ENCODE measurements at regions not wholly inside any gene's neighbourhood (a gene's known extent, or its start where the extent isn't known, plus 50 kb on each side); places are given as distances from the start of the nearest gene placed in this dataset.

DNA sequence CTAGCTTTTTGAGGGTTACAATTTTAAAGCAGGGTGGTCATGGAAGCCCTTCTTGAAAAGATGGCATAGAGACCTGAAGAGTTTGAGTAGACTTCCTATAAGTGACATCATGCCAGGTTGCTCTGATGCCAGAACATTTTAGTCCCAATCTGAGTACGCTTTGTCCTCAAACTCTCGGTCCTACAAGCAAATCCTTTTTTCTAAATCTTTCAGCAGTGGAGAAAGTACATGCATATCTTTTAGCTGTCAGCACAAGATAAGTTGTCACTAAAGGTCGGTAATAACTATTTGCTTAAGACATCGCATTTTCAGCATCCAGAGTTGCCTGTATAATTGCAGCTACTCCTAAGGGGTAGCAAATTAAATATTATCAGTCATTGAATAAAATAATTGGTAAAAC is 140.4 kb downstream of the ATP6V1G3 start:
- POLR2A ChIA-PET: no interaction called here
- TF ChIP-seq SP1 (IDR thresholded peaks at IDR 0.05) (no peak), TARDBP (IDR thresholded peaks at IDR 0.05) (no peak), CTBP1 (IDR thresholded peaks at IDR 0.05; ENCODE audit: borderline replicate concordance) (no peak), ELF4 (IDR thresholded peaks at IDR 0.05) (no peak), FOXK2 (IDR thresholded peaks at IDR 0.05) (no peak)
- DNase-seq (ENCODE audit: extremely low spot score): no peak
- CTCF ChIA-PET: no interaction called here

DNA sequence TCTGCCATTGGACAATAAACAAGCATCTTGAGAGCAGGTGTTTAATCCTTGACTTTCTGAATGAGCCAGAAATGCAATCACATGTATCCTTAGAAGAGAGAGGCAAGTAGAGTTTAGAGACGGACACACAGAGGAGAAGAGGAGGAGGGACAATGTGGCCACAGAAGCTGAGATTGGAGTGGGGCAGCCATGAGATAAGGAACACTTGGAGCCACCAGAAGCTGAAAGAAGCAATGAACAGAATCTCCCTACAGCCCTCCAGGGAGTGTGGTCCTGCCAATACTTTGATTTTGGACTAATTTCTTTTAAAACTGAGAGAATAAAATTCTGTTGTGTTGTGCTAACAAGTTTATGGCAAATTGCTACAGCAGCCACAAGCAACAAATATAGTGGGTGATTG is 141.0 kb downstream of the ATP6V1G3 start:
- TF ChIP-seq ELF4 (IDR thresholded peaks at IDR 0.05) (no peak), SP1 (IDR thresholded peaks at IDR 0.05) (no peak), FOXM1 (IDR thresholded peaks at IDR 0.05; ENCODE audit: borderline replicate concordance) (no peak), NFRKB (IDR thresholded peaks at IDR 0.05) (no peak)
- POLR2A ChIA-PET: no interaction called here
- CTCF ChIA-PET: no interaction called here
- DNase-seq (ENCODE audit: extremely low spot score): no peak

DNA sequence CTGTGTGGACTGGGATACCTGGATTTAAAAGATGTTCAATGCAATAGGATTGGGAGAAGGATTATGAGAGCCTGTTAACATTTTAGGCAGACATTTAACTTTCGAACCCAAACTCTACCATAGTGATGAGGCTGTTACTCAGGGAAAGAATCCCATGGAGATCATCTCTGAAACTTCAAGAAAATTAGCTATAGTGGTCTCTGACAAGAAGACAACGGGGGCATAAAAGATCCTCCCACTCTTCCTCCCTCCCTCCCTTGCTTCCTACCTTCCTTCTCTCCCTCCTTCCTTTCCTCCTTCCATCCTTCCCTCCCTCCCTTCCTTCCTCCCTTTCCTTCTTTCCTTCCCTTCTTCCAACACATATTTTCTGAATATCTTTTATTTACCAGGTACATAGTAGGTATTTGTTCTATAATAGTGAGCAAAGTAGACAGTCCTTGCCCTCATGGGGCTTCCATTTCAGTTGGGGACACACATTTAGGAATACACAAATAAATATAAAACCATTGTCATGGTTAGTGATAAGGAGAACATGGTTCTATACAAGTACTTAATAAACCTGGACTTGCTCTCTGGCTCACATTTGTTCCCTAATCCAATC is 143.2 kb downstream of the ATP6V1G3 start:
- CTCF ChIA-PET: no interaction called here
- POLR2A ChIA-PET: no interaction called here
- no peak for TF ChIP-seq CTBP1 (IDR thresholded peaks at IDR 0.05; ENCODE audit: borderline replicate concordance)
- no peak for TF ChIP-seq L3MBTL2 (conservative IDR thresholded peaks at IDR 0.05)
- TF ChIP-seq SP1 (IDR thresholded peaks at IDR 0.05): no peak
- TF ChIP-seq ARNT (IDR thresholded peaks at IDR 0.05): no peak
- TF ChIP-seq SUZ12 (IDR thresholded peaks at IDR 0.05): no peak
- no peak for DNase-seq (ENCODE audit: extremely low spot score)

DNA sequence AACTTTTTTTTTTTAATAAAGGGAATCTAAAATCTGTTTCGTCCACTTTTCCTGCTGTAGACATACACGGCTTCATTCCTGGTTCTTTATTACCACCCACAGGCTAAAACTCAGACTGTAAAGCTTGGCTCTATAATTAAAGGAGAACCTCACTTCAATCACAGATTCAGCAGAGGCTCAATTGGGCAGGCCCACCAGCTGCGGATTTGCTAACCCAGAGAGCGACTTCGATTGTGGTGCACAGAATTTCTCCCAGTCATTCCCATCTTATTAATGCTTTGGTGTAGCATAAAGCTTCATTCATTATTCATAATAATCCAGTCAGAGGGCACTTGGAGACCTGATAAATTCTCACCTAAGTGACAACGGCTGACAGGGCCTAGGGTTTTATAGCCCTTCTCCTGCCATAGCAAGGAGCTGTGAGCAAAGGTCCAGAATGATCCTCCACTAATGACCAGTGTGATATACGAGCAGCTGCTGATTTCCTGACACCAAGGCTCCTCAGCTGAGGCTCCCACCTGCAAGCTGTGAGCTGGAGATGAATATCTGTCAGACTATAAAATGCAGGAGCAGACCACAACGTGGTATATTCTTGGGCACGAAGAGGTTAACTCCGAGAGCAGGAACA is 149.0 kb downstream of the ATP6V1G3 start:
- DNase-seq (ENCODE audit: extremely low spot score): no peak
- TF ChIP-seq TARDBP (IDR thresholded peaks at IDR 0.05) (no peak), LEF1 (IDR thresholded peaks at IDR 0.05; ENCODE audit: borderline replicate concordance) (no peak), L3MBTL2 (conservative IDR thresholded peaks at IDR 0.05) (no peak), BHLHE40 (IDR thresholded peaks at IDR 0.05; ENCODE audit: borderline replicate concordance) (no peak), FOXA1 (IDR thresholded peaks at IDR 0.05) (no peak), HDGF (IDR thresholded peaks at IDR 0.05; ENCODE audit: borderline replicate concordance) (no peak), SP1 (IDR thresholded peaks at IDR 0.05) (no peak), SUZ12 (IDR thresholded peaks at IDR 0.05) (no peak)
- POLR2A ChIA-PET: no interaction called here
- CTCF ChIA-PET: interaction anchor here (0.7 kb wide), 1 partner anchor 33 kb away, joined by 15 read pairs; no protein-coding TSS in a partner anchor

DNA sequence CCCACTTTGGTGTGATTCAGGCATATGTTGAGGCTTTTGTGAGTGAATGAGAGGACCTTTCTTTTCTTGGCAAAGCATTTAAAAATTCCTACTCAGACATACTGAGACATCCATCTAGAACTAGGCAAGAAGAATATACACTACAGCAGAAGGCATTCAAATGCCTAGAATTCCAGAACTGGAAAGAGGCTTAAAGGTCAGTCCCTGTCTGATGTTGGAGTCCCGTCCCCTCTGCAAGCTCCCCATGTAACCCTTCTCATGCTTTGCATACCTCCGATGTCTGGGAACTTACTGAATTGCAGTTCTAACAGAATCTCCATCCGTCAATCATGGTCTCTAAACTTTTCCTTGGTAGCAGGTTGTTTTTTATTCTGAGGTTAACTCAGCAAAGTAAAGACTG is 152.9 kb downstream of the ATP6V1G3 start:
- ChIA-PET POLR2A (no interaction called here), CTCF (no interaction called here)

DNA sequence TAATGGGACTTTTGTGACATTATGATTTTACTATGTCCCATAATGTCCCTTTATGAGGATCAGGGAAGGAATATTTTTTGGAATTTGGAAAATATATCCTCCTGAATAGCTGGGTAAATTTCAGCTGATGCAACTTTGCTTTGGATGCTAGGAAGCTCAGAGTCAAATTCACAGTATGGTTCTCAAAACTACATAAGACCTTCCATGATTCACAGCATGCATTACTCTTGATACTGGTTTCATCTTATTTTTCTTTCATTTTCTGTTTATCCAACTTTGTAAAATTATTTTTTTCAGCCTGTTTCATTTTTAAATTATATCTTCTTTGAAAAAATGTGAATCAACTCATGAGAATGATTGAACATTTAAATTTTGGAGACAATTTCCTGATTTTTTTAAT is 160.2 kb downstream of the ATP6V1G3 start:
- no peak for DNase-seq (ENCODE audit: extremely low spot score)
- ChIA-PET POLR2A (no interaction called here), CTCF (no interaction called here)
- no peak for TF ChIP-seq FOXK2 (IDR thresholded peaks at IDR 0.05)
- TF ChIP-seq ARNT (IDR thresholded peaks at IDR 0.05): no peak
- TF ChIP-seq CTBP1 (IDR thresholded peaks at IDR 0.05; ENCODE audit: borderline replicate concordance): no peak
- no peak for TF ChIP-seq FOXA1 (IDR thresholded peaks at IDR 0.05)
- TF ChIP-seq TARDBP (IDR thresholded peaks at IDR 0.05): no peak
- no peak for TF ChIP-seq SUZ12 (IDR thresholded peaks at IDR 0.05)
- TF ChIP-seq ZNF384 (IDR thresholded peaks at IDR 0.05): no peak
- TF ChIP-seq HDGF (IDR thresholded peaks at IDR 0.05; ENCODE audit: borderline replicate concordance): no peak
- TF ChIP-seq FOXM1 (IDR thresholded peaks at IDR 0.05; ENCODE audit: borderline replicate concordance): no peak
- TF ChIP-seq, protein P1, sequence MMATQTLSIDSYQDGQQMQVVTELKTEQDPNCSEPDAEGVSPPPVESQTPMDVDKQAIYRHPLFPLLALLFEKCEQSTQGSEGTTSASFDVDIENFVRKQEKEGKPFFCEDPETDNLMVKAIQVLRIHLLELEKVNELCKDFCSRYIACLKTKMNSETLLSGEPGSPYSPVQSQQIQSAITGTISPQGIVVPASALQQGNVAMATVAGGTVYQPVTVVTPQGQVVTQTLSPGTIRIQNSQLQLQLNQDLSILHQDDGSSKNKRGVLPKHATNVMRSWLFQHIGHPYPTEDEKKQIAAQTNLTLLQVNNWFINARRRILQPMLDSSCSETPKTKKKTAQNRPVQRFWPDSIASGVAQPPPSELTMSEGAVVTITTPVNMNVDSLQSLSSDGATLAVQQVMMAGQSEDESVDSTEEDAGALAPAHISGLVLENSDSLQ (IDR thresholded peaks at IDR 0.05): no peak
- no peak for TF ChIP-seq NFRKB (IDR thresholded peaks at IDR 0.05)
- no peak for TF ChIP-seq BHLHE40 (IDR thresholded peaks at IDR 0.05; ENCODE audit: borderline replicate concordance)
- no peak for TF ChIP-seq L3MBTL2 (conservative IDR thresholded peaks at IDR 0.05)

More for the DNA sequence above, 152.9 kb downstream of the ATP6V1G3 start:
- DNase-seq (ENCODE audit: extremely low spot score): no peak
- no peak for TF ChIP-seq ARNT (IDR thresholded peaks at IDR 0.05)
- TF ChIP-seq FOXM1 (IDR thresholded peaks at IDR 0.05; ENCODE audit: borderline replicate concordance): no peak
- no peak for TF ChIP-seq BHLHE40 (IDR thresholded peaks at IDR 0.05; ENCODE audit: borderline replicate concordance)
- TF ChIP-seq HDGF (IDR thresholded peaks at IDR 0.05; ENCODE audit: borderline replicate concordance): no peak
- no peak for TF ChIP-seq CTBP1 (IDR thresholded peaks at IDR 0.05; ENCODE audit: borderline replicate concordance)
- TF ChIP-seq ZNF384 (IDR thresholded peaks at IDR 0.05): no peak
- no peak for TF ChIP-seq FOXA1 (IDR thresholded peaks at IDR 0.05)
- no peak for TF ChIP-seq TARDBP (IDR thresholded peaks at IDR 0.05)
- TF ChIP-seq SUZ12 (IDR thresholded peaks at IDR 0.05): no peak
- TF ChIP-seq SP1 (IDR thresholded peaks at IDR 0.05): no peak
- TF ChIP-seq L3MBTL2 (conservative IDR thresholded peaks at IDR 0.05): no peak
- no peak for TF ChIP-seq ELF4 (IDR thresholded peaks at IDR 0.05)
- TF ChIP-seq, protein P1 (IDR thresholded peaks at IDR 0.05): no peak
- TF ChIP-seq NFRKB (IDR thresholded peaks at IDR 0.05): no peak
- TF ChIP-seq FOXK2 (IDR thresholded peaks at IDR 0.05): no peak
- TF ChIP-seq LEF1 (IDR thresholded peaks at IDR 0.05; ENCODE audit: borderline replicate concordance): no peak

DNA sequence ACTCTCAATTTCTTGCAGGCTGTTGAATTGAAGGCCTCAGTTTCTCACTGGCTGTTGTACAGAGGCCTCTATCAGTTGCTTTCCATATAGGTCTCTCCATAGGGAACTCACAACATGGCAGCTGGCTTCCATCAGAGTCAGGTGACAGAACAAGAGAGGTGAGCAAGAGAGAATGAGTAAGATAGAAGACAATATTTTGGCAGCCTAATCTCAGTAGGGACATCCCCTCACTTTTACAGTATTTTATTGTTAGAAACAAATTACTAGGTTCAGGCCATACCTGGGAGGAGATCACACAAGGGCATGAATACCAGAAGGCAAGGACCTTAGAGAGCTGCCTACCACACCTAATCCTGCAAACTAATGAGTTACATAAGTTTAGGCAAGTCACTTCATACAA is 162.8 kb downstream of the ATP6V1G3 start:
- CTCF ChIA-PET: no interaction called here
- POLR2A ChIA-PET: no interaction called here
- no peak for DNase-seq (ENCODE audit: extremely low spot score)

More for the DNA sequence above, 162.8 kb downstream of the ATP6V1G3 start:
- TF ChIP-seq CTBP1 (IDR thresholded peaks at IDR 0.05; ENCODE audit: borderline replicate concordance): no peak
- no peak for TF ChIP-seq NFRKB (IDR thresholded peaks at IDR 0.05)
- TF ChIP-seq BHLHE40 (IDR thresholded peaks at IDR 0.05; ENCODE audit: borderline replicate concordance): no peak
- no peak for TF ChIP-seq ARNT (IDR thresholded peaks at IDR 0.05)
